HCEC 1CT (cell line): ENCODE measurements at regions not wholly inside any gene's neighbourhood (a gene's known extent, or its start where the extent isn't known, plus 50 kb on each side); places are given as distances from the start of the nearest gene placed in this dataset.
"Not testable (repeated sequence)": the region's sequence is repeated elsewhere in the genome, so short reads cannot be mapped to it uniquely, and the experiment has no call there.

ENCODE experiments used
- DNase-seq: peaks from one replicate; pipeline ENCODE4 v3.0.0-alpha.2; 2017

DNA sequence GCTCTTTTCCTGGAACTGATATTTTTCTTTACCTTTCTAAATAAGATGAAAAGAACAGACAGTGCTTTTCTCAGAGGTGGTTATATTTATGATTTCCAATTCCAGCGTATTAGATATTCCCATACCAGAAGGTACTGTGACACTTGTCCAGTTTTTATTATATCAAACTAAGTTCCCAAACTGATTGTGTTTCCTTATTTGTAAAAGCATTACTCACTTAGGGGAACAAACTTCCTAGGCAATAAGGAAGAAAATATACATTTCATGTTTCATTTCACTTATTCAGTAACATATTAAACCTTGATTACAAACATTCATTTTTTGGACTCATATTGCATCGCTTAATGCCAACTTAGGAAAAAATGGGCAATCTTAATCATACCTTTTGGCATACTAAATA, 1480.0 kb upstream of the NUDT12 start:
- DNase-seq = no peak

DNA sequence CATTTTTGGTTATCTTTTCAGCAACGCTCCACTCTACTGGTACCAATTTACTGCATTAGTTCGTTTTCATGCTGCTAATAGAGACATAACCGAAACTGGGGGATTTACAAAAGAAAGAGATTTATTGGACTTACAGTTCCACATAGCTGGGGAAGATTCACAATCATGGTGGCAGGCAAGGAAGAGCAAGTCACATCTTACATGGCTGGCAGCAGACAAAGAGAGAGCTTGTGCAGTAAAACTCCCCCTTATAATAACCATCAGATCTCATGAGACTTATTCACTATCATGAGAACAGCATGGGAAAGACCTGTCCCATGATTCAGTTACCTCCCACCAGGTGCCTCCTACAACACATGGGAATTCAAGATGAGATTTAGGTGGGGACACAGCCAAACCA, 1474.2 kb upstream of the NUDT12 start:
- DNase-seq = not testable (repeated sequence)

DNA sequence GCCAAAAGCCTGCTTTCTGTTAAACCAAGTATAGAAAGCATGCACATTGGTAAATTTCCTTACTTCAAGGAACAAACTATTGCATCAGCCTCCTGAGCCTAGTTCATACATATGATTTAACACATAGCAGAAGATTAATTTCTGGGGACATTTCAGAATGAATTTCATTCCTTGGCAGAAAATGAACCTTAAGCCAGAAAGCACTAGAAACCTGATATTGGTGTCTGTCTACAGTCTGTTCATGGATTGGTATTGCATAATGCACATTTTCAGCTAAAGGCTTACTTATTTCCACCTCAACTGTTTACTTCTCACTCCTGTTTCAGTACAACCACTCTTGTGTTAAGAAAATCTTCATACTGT, 1471.8 kb upstream of the NUDT12 start:
- no peak for DNase-seq

DNA sequence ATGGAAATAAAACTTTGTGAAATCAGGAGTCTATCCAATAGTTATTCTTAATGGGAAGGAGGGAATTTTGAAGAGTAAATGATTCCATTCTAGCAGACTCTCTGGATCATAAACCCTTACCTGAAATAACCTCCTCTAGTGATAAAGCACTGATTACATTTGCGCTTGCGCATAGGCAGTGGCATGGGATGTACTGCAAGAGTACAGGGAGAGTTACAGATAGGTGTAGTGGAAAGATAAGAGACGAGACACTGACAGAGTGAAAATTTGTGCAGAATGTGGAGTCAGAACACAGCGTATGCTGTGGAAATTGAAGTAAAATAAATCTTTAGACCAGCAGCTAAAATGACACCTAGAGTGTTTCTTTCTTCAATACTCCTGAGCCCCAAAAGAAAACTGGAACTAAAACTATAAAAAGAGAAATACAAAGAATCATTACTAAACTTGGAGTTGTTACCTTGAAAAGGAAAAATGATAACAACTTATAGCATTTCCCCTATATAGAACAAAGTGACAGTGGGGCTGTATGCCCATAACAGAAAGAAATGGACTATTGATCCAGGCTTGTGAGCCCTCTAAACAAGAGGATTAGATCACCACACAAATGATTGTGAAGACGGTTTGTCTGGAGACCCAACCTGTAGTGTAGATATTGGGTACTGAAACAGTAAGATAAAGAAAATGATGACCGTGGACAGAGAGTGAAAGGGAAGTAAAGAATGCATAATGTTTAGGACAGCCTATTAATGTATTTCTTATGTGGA, 1471.2 kb upstream of the NUDT12 start:
- DNase-seq = no peak

DNA sequence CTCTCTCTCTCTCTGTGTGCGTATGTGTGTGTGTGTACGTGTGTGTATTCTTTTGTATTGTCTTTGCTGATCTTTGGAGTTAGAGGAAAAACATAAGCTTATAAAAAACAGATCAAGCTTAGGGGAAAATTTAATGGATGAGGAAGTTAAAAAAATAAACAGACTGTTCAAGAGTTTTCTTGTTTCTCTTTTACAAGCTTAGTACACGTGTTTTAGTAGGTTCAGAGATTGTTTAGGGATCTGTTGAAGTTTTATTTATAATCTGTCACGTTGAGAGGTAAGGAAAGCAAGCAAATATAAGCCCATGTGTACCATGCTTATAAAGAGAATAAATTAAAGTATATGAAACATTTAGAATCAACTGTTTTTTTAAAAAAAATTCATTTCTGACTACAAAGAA, 1470.3 kb upstream of the NUDT12 start:
- no peak for DNase-seq

DNA sequence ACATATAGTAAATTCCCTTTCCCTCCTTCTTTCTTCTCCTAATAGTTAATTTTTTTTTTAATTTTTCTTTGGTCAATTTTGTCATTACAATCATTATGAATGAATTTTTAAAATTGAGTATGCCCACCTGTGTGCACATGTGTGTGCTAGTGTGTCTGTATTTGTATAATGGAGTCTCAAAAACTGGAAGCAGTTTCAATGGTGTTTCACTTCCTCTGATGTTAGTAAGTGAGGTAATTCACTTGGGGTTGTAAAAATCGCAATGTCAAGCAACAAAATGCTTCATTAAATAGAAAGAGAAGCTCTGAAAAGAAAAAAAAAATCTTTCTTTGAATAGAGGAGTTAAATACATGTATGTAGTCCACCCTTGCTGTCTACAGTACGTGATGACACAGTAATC, 1467.6 kb upstream of the NUDT12 start:
- no peak for DNase-seq

DNA sequence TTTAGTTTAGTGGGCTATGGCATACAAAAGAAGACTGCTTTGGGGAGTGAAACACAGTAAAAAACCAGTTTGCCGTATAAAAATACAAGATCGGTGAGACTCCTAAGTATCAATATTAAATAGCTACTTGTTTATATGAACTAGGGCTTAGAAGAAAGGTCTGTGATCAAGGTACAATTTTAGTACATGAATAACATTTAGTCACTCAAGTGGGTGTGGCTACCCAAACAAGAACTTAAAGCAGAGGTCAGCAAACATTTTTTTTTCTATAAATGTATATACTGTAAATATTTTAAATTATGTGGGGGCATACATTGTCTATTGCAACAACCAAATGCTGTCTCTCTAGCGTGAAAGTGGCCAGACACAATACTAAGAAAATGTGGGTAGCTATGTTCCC, 1452.5 kb upstream of the NUDT12 start:
- no peak for DNase-seq

DNA sequence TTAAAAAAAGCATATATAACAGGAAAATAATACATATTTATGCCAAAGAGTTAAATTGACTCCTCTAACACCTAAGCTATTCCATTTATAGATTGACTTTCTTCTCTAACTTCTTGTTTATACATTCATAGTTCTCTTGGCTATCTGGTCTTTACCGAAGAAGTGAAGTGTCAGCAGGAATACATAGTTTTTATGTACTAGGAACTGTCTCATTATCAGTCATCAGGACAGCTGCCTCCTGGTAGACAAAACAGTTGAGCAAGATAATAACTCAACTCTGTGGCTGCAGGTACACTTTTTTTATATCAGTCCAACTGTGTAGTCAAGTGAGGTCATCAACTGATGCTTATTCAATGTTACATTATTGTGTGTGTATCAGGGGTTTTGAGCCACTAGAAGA, 1436.0 kb upstream of the NUDT12 start:
- no peak for DNase-seq

DNA sequence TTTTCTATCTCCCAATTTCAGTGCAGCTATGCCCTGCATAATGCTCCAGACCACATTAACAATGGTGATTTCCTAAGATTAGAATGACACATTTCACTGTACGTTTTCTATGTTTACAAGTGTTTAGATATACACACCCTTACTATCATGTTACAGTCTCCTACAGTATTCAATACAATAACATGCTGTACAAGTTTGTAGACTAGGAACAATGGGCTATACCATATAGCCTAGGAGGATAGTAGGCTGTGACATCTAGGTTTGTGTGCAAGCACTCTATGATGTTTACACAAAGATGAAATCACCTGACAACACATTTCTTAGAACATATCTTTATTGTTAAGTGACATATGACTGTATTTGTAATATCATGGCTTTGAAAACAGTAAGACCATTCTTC, 1435.6 kb upstream of the NUDT12 start:
- no peak for DNase-seq

DNA sequence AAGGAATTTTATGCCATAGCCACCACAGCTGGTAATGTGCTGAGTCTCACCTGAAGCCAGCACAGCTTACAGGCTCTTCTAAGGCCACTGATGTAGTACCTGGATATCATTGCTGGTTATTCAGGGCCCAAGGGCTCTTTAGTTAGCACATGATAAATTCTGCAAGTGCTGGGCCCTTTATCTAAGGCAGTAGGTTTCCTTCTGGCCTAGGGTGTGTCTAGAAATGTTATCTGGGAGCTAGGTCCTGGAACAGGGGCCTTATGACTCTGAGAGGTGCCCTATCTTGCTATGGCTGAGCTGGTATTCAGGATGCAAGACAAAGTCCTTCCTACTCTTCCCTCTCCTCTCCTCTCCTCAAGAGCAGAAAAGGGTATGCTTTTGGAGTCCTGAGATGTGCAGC, 1424.5 kb upstream of the NUDT12 start:
- no peak for DNase-seq

DNA sequence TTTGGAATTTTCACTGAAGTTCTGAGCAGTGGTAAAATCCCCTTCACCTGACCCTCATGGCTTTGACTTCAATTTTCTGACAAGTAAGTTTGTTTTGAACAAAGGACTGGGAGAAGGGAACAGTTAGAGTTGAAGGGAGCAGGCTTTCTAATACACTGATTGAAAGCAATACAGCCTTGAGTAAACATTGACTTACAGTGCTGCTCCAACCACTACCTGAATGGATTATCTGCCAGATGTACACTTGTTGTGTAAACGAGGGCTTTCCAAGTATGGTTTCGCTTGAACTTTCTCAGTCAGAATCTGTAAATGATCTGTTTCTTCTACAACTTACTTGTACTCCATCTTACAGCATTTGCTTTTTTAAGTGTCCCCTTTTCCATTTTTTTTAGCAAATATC, 1414.9 kb upstream of the NUDT12 start:
- no peak for DNase-seq

DNA sequence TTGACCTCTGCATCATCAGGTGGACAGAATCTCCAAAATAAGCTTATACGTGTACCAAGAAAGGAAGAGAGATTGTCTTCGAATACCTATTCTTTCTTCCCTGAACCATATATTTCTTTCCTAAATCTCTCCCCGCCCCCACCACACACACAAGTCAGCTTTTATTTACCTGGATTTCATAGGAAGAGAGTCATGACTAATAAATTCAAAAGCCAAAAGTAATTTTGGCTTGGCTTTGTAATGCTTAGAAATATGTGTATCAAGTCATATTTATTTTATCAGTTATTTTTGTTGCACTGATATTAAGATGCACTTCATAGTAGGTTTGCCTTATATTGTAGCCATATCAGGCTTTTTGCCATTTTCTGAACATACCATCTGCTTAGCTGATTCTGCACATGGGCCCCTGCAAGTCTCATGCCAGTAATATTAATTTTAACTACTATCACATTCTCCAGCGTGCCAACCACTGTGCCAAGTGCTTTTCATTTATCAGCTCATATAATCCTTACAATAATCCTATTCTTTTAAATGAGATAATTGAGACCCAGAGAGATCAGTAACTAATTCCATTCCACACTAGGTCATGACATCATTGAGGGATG, 1405.3 kb upstream of the NUDT12 start:
- no peak for DNase-seq

DNA sequence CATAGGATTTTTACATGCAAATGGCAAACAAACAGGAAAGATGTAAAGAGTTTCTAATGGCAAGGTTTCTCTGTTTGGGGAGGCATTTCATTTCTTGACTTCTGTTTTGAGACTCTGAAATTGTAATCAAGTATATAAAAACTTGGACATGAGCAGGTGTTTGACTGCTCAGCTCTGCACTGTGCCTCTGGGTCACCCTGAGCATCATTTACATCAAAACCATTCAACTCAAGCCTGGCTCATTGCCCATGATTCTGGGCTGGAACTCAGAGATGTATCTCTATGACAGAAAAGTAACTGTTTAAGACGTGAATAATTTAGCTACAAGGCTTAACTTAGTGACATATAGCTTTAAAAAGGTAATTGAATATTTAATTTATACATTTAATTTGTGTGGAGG, 1402.4 kb upstream of the NUDT12 start:
- DNase-seq = no peak

DNA sequence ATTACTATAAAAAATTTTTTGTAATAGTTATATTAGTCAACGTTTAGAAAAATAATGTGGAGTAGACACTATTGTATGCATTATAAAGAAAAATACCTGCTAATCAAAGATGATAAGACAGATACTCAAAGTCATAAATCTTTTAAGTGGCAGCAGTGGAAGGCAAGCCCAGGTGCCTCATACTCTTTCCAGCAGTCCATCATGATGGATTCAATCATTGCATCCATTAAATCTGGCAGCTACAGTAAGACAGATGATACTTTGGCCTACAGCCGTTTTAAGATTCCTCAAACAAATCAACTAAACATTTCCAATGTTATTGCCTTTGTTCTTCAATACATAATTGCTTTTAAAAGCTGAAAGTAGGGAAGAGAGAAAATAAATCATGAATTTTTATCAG, 1392.9 kb upstream of the NUDT12 start:
- DNase-seq = no peak

DNA sequence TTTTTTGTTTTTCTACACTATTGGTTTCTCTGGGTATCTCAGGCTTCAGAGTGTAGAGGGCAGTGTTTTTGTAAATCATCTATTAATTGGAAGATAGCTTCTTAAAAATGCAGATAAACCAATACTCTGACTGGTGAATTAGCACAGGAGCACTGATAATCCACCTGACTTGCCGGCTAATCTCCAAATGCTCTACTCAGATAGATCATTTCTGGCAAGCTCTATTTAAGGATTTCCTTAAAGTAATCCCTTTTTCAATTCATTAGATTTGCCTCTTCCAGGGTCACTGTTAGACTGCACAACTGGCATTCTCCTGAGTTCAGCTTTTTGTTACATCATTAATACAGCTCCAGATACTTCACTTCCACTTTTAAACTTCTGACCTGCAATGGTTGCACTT, 1390.3 kb upstream of the NUDT12 start:
- no peak for DNase-seq

DNA sequence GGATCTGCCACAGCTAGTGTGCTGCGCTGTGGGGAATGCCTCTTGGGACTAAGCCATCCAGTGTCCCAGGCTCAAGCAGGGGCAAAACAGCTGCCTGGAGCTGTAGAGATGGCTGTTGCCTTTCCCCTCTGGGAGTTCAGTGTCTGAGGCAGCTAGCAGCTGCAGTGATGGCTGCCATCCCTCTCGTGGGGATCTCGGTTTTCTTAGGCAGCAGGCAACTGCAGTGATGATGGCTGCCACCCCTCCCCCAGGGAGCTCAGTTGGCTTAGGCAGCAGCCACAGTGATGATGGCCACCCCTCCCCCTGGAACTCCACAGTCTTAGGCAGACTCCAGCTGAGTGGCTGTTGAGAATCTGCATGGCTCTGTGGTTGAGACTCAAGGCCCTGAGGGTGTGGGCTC, 1389.2 kb upstream of the NUDT12 start:
- DNase-seq = no peak

DNA sequence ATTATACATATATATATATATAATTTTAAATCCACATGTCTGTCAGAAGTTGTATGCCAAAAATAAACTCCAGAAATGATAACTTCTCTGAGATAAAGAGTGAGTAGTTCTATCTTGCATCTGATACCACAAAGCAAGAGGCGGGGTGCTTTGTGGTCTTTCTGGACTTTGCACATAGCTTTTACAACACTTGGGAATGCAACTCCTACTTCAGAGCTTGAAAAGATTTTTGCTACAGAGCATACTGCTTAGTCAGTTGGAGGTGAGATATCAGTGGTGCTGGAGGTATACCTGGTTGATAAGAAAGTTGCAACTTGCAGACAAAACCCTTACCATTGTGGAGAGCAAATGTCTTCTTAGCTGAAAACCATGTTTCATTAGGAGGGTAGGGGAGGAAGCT, 1384.5 kb upstream of the NUDT12 start:
- DNase-seq = no peak

DNA sequence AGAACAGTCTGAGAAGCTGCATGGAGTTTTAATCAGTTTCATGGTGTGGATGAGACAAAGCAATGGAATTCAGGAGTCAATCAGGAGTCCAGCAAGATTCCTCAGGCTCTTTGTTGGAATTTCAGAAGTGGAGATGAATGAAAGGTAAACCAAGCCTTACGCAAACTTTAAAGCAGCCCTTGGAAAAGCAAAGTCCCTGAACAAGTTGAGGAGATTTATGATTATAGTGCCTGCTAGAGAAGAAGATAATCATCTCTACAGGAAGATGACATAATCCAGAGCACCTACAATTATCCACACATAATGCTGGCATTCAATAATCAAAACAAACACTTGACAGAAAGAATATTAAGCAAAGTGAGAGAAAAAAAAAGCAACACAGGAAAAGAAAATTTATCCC, 1380.1 kb upstream of the NUDT12 start:
- no peak for DNase-seq

DNA sequence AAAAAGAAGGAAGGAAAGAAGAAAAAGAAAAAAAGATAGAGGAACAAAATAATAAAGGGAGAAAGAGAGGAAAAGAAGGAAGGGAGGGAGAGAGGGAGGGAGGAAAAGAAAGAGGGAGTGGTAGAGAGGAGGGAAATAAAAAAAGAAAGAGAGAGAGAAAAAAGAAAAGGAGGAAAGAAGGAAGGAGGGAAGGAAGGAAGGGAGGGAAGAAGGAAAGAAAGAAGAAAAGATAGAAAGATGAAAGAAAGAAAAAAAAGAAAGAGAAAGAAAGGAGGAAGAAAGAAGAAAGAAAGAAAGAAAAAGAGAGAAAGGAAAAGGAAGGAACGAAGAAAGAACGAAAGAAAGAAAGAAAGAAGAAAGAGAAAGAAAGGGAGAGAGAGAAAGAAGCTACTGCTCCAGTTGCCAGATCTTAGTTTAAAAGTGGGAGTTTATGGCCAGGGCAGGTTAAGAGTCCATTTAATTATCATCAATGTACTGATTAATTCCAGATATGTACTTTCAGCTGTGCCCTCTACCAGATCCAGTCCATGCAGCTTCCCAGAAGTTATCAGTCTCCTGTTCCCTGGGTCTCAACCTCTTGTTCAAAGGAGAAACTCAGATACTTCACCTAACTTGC, 1378.5 kb upstream of the NUDT12 start:
- DNase-seq = no peak

DNA sequence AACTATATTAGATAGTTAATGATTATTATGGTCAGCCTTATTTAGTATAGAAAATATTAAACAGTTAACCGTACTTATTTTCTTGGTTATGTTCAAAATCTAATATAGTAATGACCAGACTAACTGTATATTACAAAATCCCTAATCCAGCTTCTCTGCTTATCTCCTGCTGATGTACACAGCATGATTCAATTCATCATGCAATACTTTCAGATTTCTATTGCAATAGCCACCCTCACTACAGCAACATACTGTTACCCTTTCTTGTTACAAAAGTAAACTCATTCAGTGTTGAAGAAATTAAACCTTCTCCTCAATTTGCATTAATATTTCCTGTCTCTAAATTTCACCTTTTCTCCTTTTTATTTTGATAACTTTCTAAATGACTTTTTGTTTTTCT, 1375.0 kb upstream of the NUDT12 start:
- DNase-seq = no peak

DNA sequence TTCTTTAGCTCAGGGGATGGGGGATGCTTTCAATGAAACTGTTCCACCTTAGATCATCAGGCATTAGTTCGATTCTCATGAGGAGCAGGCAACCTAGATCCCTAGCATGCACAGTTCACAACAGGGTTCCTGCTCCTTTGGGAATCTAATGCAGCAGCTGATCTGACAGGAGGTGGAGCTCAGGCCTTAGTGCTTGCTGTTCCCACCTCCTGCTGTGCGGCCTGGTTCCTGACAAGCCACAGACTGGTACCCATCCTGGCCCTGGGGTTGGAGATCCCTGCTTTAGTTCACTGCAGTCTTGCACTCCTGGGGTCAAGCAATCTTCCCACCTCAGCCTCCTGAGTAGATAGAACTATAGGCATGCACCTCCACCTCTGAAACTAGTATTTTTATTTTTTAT, 1369.8 kb upstream of the NUDT12 start:
- DNase-seq = no peak

DNA sequence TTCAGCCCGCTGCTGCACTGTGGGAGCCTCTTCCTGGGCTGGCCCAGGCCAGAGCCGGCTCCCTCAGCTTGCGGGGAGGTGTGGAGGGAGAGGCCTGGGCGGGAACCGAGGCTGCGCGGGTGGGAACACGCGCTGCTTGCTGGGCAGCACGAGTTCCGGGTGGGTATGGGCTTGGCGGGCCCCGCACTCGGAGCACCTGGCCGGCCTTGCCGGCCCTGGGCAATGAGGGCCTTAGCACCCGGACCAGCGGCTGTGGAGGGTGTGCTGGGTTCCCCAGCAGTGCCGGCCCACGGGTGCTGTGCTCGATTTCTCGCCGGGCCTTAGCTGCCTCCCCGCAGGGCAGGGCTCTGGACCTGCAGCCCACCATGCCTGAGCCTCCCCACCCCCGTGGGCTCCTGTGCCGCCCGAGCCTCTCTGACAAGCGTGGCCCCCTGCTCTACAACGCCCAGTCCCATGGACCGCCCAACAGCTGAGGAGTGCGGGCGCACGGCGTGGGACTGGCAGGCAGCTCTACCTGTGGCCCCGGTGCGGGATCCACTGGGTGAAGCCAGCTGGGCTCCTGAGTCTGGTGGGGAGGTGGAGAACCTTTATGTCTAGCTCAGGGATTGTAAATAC, 1366.4 kb upstream of the NUDT12 start:
- DNase-seq = no peak

DNA sequence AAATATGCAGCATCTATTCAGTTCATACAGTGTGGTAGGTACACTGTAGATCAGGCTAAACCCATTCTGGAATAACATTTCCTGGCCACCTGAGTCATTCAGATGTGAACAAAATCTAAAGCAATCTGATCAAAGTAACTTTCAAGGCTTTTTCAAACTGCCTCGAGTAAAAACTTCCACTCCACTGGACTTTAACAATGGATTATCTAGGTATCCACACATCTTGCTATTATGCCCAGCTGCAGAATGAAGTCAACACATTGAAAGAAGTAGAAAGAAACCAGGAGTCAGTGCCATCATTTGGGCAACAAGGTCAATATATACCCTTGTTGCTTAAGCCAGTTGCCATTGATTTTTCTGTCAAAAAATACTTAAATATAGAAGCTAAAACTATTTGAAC, 1352.6 kb upstream of the NUDT12 start:
- DNase-seq = no peak

DNA sequence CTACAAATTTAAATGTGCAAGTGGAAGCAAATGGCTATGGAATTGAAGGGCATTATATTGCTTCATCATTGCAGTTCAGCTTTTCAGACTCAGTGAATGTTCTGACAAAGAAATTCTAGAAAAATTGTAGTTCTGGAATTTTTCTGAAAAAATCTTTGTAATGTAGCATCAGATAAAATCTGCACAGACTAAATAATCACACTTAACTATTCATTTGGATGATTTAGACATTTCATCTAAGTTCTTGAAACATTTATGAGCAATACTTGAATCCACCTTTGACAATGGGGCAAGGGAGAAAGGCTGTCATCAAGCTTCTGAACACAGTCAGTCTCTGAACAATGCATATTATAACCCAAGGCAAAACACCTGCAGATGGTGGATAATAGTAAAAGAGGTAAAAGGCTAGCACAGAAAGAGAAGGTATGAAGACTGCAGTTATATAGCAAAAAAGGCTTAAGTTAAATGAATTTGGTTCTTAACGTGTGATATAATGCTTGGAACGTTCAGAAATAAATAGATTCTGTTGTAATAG, 1352.0 kb upstream of the NUDT12 start:
- DNase-seq = no peak
